H9 (cell line): ENCODE measurements at regions not wholly inside any gene's neighbourhood (a gene's known extent, or its start where the extent isn't known, plus 50 kb on each side); places are given as distances from the start of the nearest gene placed in this dataset.

ENCODE experiments used
- DNase-seq: peaks from one replicate; pipeline ENCODE4 v3.0.0-alpha.2; 2017
- H2AFZ ChIP-seq: one replicate; pipeline ENCODE4 v1.6.1; 2013; ENCODE audit warnings: mild to moderate bottlenecking, low read length, control low read depth, moderate library complexity
- H2AK5ac ChIP-seq: 2 replicates; pipeline ENCODE4 v1.6.1; 2013; ENCODE audit warnings: low read length, control low read depth, mixed read lengths; ENCODE audit not compliant: insufficient read length
- H2BK120ac ChIP-seq: one replicate; pipeline ENCODE4 v1.6.1; 2013; ENCODE audit warnings: low read depth, mild to moderate bottlenecking, low read length, control low read depth, inconsistent platforms; ENCODE audit not compliant: poor library complexity, severe bottlenecking
- H2BK12ac ChIP-seq: 2 replicates; pipeline ENCODE4 v1.6.1; 2013; ENCODE audit warnings: low read length, control low read depth, mixed read lengths, low read depth; ENCODE audit not compliant: insufficient read length
- H2BK15ac ChIP-seq: 2 replicates; pipeline ENCODE4 v1.6.1; 2013; ENCODE audit warnings: low read depth, low read length, control low read depth
- H2BK20ac ChIP-seq: one replicate; pipeline ENCODE4 v1.6.1; 2013; ENCODE audit warnings: low read depth, mild to moderate bottlenecking, low read length, control low read depth, inconsistent platforms; ENCODE audit not compliant: poor library complexity, severe bottlenecking
- H2BK5ac ChIP-seq: 2 replicates; pipeline ENCODE4 v1.6.1; 2013; ENCODE audit warnings: low read length, control low read depth, mixed read lengths; ENCODE audit not compliant: insufficient read length
- H3K14ac ChIP-seq: 2 replicates; pipeline ENCODE4 v1.6.1; 2013; ENCODE audit warnings: low read length, control low read depth; ENCODE audit not compliant: insufficient read depth
- H3K18ac ChIP-seq: 2 replicates; pipeline ENCODE4 v1.6.1; 2013; ENCODE audit warnings: low read depth, mild to moderate bottlenecking, mixed read lengths, low read length, control low read depth; ENCODE audit not compliant: insufficient read length
- H3K23ac ChIP-seq: 2 replicates; pipeline ENCODE4 v1.6.1; 2013; ENCODE audit warnings: low read length, control low read depth, mixed read lengths, low read depth; ENCODE audit not compliant: insufficient read length
- H3K23me2 ChIP-seq: 2 replicates; pipeline ENCODE4 v1.6.1; 2013; ENCODE audit warnings: low read depth, mild to moderate bottlenecking, mixed read lengths, low read length, control low read depth; ENCODE audit not compliant: insufficient read length, poor library complexity, severe bottlenecking
- H3K27ac ChIP-seq: 2 replicates; pipeline ENCODE4 v1.5.1; 2013; ENCODE audit warnings: low read length, control low read depth, mixed read lengths, low read depth; ENCODE audit not compliant: insufficient read length
- H3K27me3 ChIP-seq: 2 replicates; pipeline ENCODE4 v1.6.1; 2013; ENCODE audit warnings: low read length, control low read depth, inconsistent platforms; ENCODE audit not compliant: insufficient read depth
- H3K4ac ChIP-seq: 2 replicates; pipeline ENCODE4 v1.6.1; 2013; ENCODE audit warnings: low read depth, mild to moderate bottlenecking, control low read depth, inconsistent platforms, low read length, moderate library complexity
- H3K4me1 ChIP-seq: 2 replicates; pipeline ENCODE4 v1.6.1; 2013; ENCODE audit warnings: low read length, control low read depth, inconsistent platforms; ENCODE audit not compliant: insufficient read depth
- H3K4me2 ChIP-seq: 2 replicates; pipeline ENCODE4 v1.6.1; 2013; ENCODE audit warnings: low read length, control low read depth, mixed read lengths; ENCODE audit not compliant: insufficient read length, insufficient read depth
- H3K56ac ChIP-seq: 2 replicates; pipeline ENCODE4 v1.6.1; 2013; ENCODE audit warnings: low read depth, mild to moderate bottlenecking, mixed read lengths, low read length, control low read depth; ENCODE audit not compliant: insufficient read length
- H3K79me1 ChIP-seq: 2 replicates; pipeline ENCODE4 v1.6.1; 2013; ENCODE audit warnings: low read depth, mild to moderate bottlenecking, moderate library complexity, low read length, control low read depth, inconsistent platforms; ENCODE audit not compliant: insufficient read depth, poor library complexity, severe bottlenecking
- H3K79me2 ChIP-seq: 2 replicates; pipeline ENCODE4 v1.6.1; 2013; ENCODE audit warnings: low read length, control low read depth, inconsistent platforms; ENCODE audit not compliant: insufficient read depth
- H3K9ac ChIP-seq: 2 replicates; pipeline ENCODE4 v1.6.1; 2013; ENCODE audit warnings: low read length, control low read depth, mixed read lengths; ENCODE audit not compliant: insufficient read length; ENCODE audit errors: extremely low read depth
- H3K9me3 ChIP-seq: one replicate; pipeline ENCODE4 v1.6.1; 2013; ENCODE audit warnings: low read depth, low read length, inconsistent platforms; ENCODE audit not compliant: control insufficient read depth
- H3T11ph ChIP-seq: one replicate; pipeline ENCODE4 v1.6.1; 2013; ENCODE audit warnings: mild to moderate bottlenecking, low read length, control low read depth, inconsistent platforms
- H4K20me1 ChIP-seq: one replicate; pipeline ENCODE4 v1.6.1; 2013; ENCODE audit not compliant: control insufficient read depth, insufficient read length, insufficient read depth
- H4K5ac ChIP-seq: 2 replicates; pipeline ENCODE4 v1.6.1; 2013; ENCODE audit warnings: low read depth, mild to moderate bottlenecking, mixed read lengths, low read length, control low read depth; ENCODE audit not compliant: insufficient read length
- H4K8ac ChIP-seq: replicated peaks from 2 replicates; pipeline ENCODE4 v1.6.1; 2013; ENCODE audit warnings: low read length, control low read depth, mixed read lengths, low read depth; ENCODE audit not compliant: insufficient read length
- H4K91ac ChIP-seq: 2 replicates; pipeline ENCODE4 v1.6.1; 2013; ENCODE audit warnings: low read depth, mild to moderate bottlenecking, moderate library complexity, mixed read lengths, low read length, control low read depth; ENCODE audit not compliant: insufficient read length
- H3K27ac Mint-ChIP-seq, 3 experiments: 2 replicates in 2 of 3; 3 replicates in 1 of 3; pipeline ENCODE4 v1.8.0; 2020 to 2021; ENCODE audit warnings: mixed read lengths in 3 of 3, mild to moderate bottlenecking in 1 of 3, moderate library complexity in 1 of 3
- H3K27me3 Mint-ChIP-seq: 2 replicates; pipeline ENCODE4 v1.8.0; 2021; ENCODE audit warnings: low read depth, mild to moderate bottlenecking, moderate library complexity, mixed read lengths
- H3K36me3 Mint-ChIP-seq, 3 experiments: 2 replicates in 2 of 3; 3 replicates in 1 of 3; pipeline ENCODE4 v1.8.0; 2020 to 2021; ENCODE audit warnings: low read depth in 3 of 3, mixed read lengths in 3 of 3; ENCODE audit not compliant: insufficient read depth in 1 of 3
- H3K4me1 Mint-ChIP-seq, 2 experiments: 2 replicates each; pipeline ENCODE4 v1.8.0; 2020; ENCODE audit warnings: mixed read lengths in 2 of 2
- H3K4me3 Mint-ChIP-seq, 2 experiments: 2 replicates in 1 of 2; 3 replicates in 1 of 2; pipeline ENCODE4 v1.8.0; 2020 to 2021; ENCODE audit warnings: mild to moderate bottlenecking in 2 of 2, mixed read lengths in 2 of 2, moderate library complexity in 1 of 2
- H3K9me3 Mint-ChIP-seq, 2 experiments: 2 replicates in 1 of 2; 3 replicates in 1 of 2; pipeline ENCODE4 v1.8.0; 2020; ENCODE audit warnings: mild to moderate bottlenecking in 2 of 2, mixed read lengths in 2 of 2, moderate library complexity in 1 of 2
- CTCF ChIP-seq: fragments of 200-600 bp; sonication (generic); conservative IDR thresholded peaks from 3 replicates; pipeline ENCODE4 v1.8.0; 2021; ENCODE audit warnings: antibody characterized with exemption, mild to moderate bottlenecking
- WGBS: extraction: QIAGEN DNeasy Blood & Tissue Kit; methylation state at CpG from one replicate; pipeline ENCODE4 v1.1.7; 2013; ENCODE audit warnings: missing lambda C conversion rate, low lambda C conversion rate, mixed read lengths; ENCODE audit not compliant: insufficient read length; ENCODE audit errors: extremely low coverage; 5-methylcytosine and 5-hydroxymethylcytosine counted together

DNA sequence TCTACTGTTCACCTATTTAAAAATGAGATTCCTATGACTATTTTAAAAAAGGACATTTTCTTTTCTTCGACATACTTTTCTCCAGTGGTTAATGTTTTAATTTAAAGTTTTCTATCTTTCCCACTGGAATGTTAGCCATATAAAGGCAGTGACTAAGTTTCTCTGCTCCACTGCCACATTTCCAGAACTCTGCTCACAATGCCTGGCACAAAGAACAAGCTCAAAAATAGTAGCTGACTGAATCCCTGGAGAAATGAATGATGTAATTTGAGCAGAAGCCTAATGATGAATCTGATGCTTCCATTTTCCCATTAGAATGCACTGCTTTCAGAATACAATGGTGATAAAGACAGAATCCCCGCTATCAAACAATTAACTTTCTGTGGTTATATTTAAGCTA lies 817.8 kb downstream of the MTRR start:
- Histone ChIP-seq H2BK20ac (no peak overlapping the region), H3K4ac (no peak overlapping the region), H3K14ac (no peak overlapping the region), H2AFZ (no peak overlapping the region), H3K4me1 (no peaks in the 10 kb centered on the region; the same call in 1 of the 2 replicates), H3K79me2 (no peaks in the 10 kb centered on the region), H3K23ac (no peak overlapping the region), H4K8ac (no peak overlapping the region), H2BK15ac (no peak overlapping the region), H3K4me2 (no peak overlapping the region), H4K20me1 (no peaks in the 10 kb centered on the region), H3K23me2 (no peaks in the 10 kb centered on the region), H2AK5ac (no peak overlapping the region), H3K9ac (no peak overlapping the region), H3K56ac (no peak overlapping the region), H3K18ac (no peak overlapping the region), H4K91ac (no peak overlapping the region), H3K79me1 (no peaks in the 10 kb centered on the region), H3K27me3 (no peaks in the 10 kb centered on the region), H3K27ac (no peak overlapping the region), H2BK120ac (no peak overlapping the region), H3T11ph (no peak overlapping the region), H2BK5ac (no peak overlapping the region), H2BK12ac (no peak overlapping the region), H3K9me3 (no peaks in the 10 kb centered on the region), H4K5ac (no peak overlapping the region)
- H3K27me3 Mint-ChIP-seq, result no peaks in the 10 kb centered on the region
- H3K36me3 Mint-ChIP-seq, result peaks cover 0 to 3% (median 0%) of the 10 kb centered on the region in 3 experiments; a peak in 1 of 7 replicates
- peaks cover 8 to 14% of the 10 kb centered on the region in 2 experiments for H3K4me1 Mint-ChIP-seq
- TF ChIP-seq CTCF, result no peak
- WGBS, result no CpG with 5 or more reads among the region's 2 CpGs
- H3K4me3 Mint-ChIP-seq, result no peak overlapping the region
- DNase-seq, result no peak
- no peaks in the 10 kb centered on the region; a peak in 1 of 5 replicates for H3K9me3 Mint-ChIP-seq
- no peak overlapping the region for H3K27ac Mint-ChIP-seq
